ENCODE measurements at regions not wholly inside any gene's neighbourhood (a gene's known extent, or its start where the extent isn't known, plus 50 kb on each side); places are given as distances from the start of the nearest gene placed in this dataset.

GRCh38 chr14:106023411-106023810 lies 497.0 kb downstream of the TMEM121 start:
- Histone ChIP-seq H3K4me2 (ENCODE audit: insufficient read depth, low read length) (no peak overlapping the region), H3K27me3 (ENCODE audit: control insufficient read depth in 2 of 2, insufficient read depth in 2 of 2, low read length in 2 of 2) (no peaks in the 10 kb centered on the region), H3K4me3 (replicated peaks in 1 of 3; ENCODE audit: insufficient read depth in 1 of 3, low read depth in 1 of 3, low read length in 3 of 3) (no peak overlapping the region), H3K36me3 (ENCODE audit: control insufficient read depth in 2 of 2, extremely low read depth in 1 of 2, insufficient read depth in 2 of 2, low read length in 2 of 2) (no peaks in the 10 kb centered on the region), H3K4me1 (ENCODE audit: control insufficient read depth, extremely low read depth, insufficient read depth, low read length) (no peaks in the 10 kb centered on the region), H3K9ac (replicated peaks; ENCODE audit: extremely low read depth, insufficient read depth, low read length) (no peak overlapping the region), H4K20me1 (replicated peaks; ENCODE audit: control insufficient read depth, extremely low read depth, insufficient read depth, low read length) (no peaks in the 10 kb centered on the region), H2AFZ (ENCODE audit: low read depth, low read length) (no peak overlapping the region), H3K27ac (ENCODE audit: insufficient read depth, low read depth, low read length) (no peak overlapping the region), H3K9me1 (replicated peaks; ENCODE audit: control insufficient read depth, extremely low read depth, insufficient read depth, low read length) (no peaks in the 10 kb centered on the region), H3K79me2 (ENCODE audit: control insufficient read depth, insufficient read depth, low read length) (no peaks in the 10 kb centered on the region), H3K9me3 (replicated peaks; ENCODE audit: control insufficient read depth, insufficient read depth, low read length) (no peaks in the 10 kb centered on the region)
- CTCF ChIA-PET = no interaction called here
- FAIRE-seq = no peak
- TF ChIP-seq JUN (IDR thresholded peaks at IDR 0.05; ENCODE audit: borderline replicate concordance, insufficient read depth, insufficient read length, low read depth) (no peak), EZH2 (IDR thresholded peaks at IDR 0.05; ENCODE audit: borderline replicate concordance, low read depth, low read length, severe bottlenecking) (no peak), MYC (IDR thresholded peaks at IDR 0.05; ENCODE audit: low read depth, low read length) (no peak), POLR2A (IDR thresholded peaks at IDR 0.05; ENCODE audit: low read depth, low read length) (no peak), POLR2AphosphoS5 (IDR thresholded peaks at IDR 0.05; ENCODE audit: insufficient read depth, low read depth, low read length) (no peak), FOS (IDR thresholded peaks at IDR 0.05; ENCODE audit: borderline replicate concordance, insufficient read depth, low read length) (no peak), GATA2 (IDR thresholded peaks at IDR 0.05; ENCODE audit: insufficient read depth, insufficient read length, low read depth, low read length) (no peak)
- TF ChIP-seq, protein P1, sequence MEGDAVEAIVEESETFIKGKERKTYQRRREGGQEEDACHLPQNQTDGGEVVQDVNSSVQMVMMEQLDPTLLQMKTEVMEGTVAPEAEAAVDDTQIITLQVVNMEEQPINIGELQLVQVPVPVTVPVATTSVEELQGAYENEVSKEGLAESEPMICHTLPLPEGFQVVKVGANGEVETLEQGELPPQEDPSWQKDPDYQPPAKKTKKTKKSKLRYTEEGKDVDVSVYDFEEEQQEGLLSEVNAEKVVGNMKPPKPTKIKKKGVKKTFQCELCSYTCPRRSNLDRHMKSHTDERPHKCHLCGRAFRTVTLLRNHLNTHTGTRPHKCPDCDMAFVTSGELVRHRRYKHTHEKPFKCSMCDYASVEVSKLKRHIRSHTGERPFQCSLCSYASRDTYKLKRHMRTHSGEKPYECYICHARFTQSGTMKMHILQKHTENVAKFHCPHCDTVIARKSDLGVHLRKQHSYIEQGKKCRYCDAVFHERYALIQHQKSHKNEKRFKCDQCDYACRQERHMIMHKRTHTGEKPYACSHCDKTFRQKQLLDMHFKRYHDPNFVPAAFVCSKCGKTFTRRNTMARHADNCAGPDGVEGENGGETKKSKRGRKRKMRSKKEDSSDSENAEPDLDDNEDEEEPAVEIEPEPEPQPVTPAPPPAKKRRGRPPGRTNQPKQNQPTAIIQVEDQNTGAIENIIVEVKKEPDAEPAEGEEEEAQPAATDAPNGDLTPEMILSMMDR (IDR thresholded peaks at IDR 0.05; ENCODE audit: extremely low read depth in 1 of 2, insufficient read depth in 1 of 2, low read depth in 1 of 2, low read length in 2 of 2) = no peak
- TF ChIP-seq, protein P2, sequence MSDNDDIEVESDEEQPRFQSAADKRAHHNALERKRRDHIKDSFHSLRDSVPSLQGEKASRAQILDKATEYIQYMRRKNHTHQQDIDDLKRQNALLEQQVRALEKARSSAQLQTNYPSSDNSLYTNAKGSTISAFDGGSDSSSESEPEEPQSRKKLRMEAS (IDR thresholded peaks at IDR 0.05; ENCODE audit: insufficient read depth, insufficient read length) = no peak
- intact Hi-C loops (cut with micrococcal nuclease) (no loop called here), dilution Hi-C loops (cut with MboI; ENCODE audit: extremely low pct_ligation_motif_present, low sequenced_read_pairs) (no loop called here)
- POLR2A ChIA-PET = no interaction called here
- no TSS peak for BruUV-seq (replicated peaks)
- no peak for DNase-seq (ENCODE audit: low read depth, low spot score)

All from endothelial cell of umbilical vein (primary cell).